Right atrium auricular region (tissue), 2 donors: ENCODE measurements at regions not wholly inside any gene's neighbourhood (a gene's known extent, or its start where the extent isn't known, plus 50 kb on each side); places are given as distances from the start of the nearest gene placed in this dataset.

ENCODE experiments used
- DNase-seq: peaks from one replicate; pipeline ENCODE4 v3.0.0-alpha.2; 2019; ENCODE audit warnings: low spot score
- H3K27ac ChIP-seq, 2 donors: fragments of 200-600 bp; sonication (generic); 1 replicate in 1 of 2; 2 replicates in 1 of 2; pipeline ENCODE4 v1.5.1; 2016 to 2019
- H3K27me3 ChIP-seq, 2 donors: fragments of 200-600 bp; sonication (generic); one replicate each; pipeline versions ENCODE4 v1.5.1 to v1.6.0; 2017 to 2019
- H3K36me3 ChIP-seq: fragments of 200-600 bp; sonication (generic); one replicate; pipeline ENCODE4 v1.5.1; 2016
- H3K4me1 ChIP-seq, 2 donors: fragments of 200-600 bp; sonication (generic); one replicate each; pipeline versions ENCODE4 v1.5.1 to v1.6.0; 2017 to 2019
- H3K4me3 ChIP-seq, 2 donors: fragments of 200-600 bp; sonication (generic); 1 replicate in 1 of 2; 2 replicates in 1 of 2; pipeline ENCODE4 v1.5.1; 2017 to 2019; ENCODE audit warnings: mild to moderate bottlenecking in 1 of 2, moderate library complexity in 1 of 2
- H3K9me3 ChIP-seq, 2 donors: fragments of 200-600 bp; sonication (generic); one replicate each; pipeline ENCODE4 v1.5.1; 2019
- TF ChIP-seq, protein P1 (sequence below), 2 donors: fragments of 200-600 bp; sonication (generic); IDR thresholded peaks; one replicate each; pipeline ENCODE4 v1.5.1; 2019; ENCODE audit warnings: antibody characterized with exemption in 2 of 2

DNA sequence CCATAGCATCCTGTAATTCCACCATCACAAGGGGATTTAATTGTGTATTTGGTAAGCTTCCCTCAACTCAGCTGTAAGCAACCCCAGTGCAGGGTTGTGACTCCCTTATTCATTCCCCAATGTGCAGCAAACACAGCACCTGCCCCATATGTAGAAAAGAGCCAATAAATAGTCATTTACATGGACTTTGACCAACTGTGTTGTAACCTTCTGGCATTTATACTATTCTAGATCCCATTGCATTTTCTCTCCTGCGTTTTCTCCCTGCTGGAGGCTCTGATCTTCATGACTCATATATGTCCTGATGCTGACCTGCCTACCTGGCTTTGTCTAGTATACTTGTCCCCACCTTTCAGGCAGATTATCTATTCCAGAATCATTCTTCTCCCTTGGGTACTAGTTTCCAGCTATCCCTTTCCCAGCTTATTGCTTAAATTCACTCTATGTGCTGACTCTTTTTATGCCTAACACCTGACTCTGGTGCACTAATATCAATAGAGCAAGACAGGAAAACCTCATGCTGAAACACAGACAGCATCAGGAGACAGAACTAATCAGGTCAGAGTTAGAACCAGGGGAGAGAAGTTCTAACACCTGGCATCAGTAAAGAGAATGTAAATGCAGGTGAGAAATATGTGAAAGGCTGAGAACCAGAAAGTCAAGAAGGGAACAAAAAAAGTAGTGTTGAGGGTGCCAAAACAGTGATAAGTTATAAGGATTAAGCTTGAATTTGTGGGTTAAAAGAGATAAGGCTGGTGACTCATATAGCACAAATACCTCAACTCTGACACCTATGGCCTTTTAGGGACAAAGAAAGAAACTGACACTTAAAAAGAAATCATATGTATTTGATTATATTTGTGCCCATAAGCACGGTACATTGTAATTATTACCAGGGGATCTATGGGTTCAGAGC is 402.7 kb downstream of the IPMK start:
- no peaks in the 10 kb centered on the region for H3K27me3 ChIP-seq

GRCh38 chr10:57849691-57850357 is 417.9 kb downstream of the IPMK start:
- no peaks in the 10 kb centered on the region for H3K9me3 ChIP-seq
- DNase-seq = no peak
- H3K36me3 ChIP-seq = no peaks in the 10 kb centered on the region
- no peak overlapping the region for H3K27ac ChIP-seq
- H3K27me3 ChIP-seq = no peaks in the 10 kb centered on the region
- TF ChIP-seq, protein P1, sequence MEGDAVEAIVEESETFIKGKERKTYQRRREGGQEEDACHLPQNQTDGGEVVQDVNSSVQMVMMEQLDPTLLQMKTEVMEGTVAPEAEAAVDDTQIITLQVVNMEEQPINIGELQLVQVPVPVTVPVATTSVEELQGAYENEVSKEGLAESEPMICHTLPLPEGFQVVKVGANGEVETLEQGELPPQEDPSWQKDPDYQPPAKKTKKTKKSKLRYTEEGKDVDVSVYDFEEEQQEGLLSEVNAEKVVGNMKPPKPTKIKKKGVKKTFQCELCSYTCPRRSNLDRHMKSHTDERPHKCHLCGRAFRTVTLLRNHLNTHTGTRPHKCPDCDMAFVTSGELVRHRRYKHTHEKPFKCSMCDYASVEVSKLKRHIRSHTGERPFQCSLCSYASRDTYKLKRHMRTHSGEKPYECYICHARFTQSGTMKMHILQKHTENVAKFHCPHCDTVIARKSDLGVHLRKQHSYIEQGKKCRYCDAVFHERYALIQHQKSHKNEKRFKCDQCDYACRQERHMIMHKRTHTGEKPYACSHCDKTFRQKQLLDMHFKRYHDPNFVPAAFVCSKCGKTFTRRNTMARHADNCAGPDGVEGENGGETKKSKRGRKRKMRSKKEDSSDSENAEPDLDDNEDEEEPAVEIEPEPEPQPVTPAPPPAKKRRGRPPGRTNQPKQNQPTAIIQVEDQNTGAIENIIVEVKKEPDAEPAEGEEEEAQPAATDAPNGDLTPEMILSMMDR (IDR thresholded peaks at IDR 0.05) = peak in 1 of 2 donors; percentile 43
- H3K4me1 ChIP-seq = no peaks in the 10 kb centered on the region
- no peak overlapping the region for H3K4me3 ChIP-seq

More for the DNA sequence above, 402.7 kb downstream of the IPMK start:
- Histone ChIP-seq H3K9me3 (no peaks in the 10 kb centered on the region), H3K4me1 (no peaks in the 10 kb centered on the region), H3K4me3 (no peak overlapping the region), H3K36me3 (no peaks in the 10 kb centered on the region), H3K27ac (no peak overlapping the region)
- TF ChIP-seq, protein P1 (IDR thresholded peaks at IDR 0.05) = no peak
- no peak for DNase-seq

DNA sequence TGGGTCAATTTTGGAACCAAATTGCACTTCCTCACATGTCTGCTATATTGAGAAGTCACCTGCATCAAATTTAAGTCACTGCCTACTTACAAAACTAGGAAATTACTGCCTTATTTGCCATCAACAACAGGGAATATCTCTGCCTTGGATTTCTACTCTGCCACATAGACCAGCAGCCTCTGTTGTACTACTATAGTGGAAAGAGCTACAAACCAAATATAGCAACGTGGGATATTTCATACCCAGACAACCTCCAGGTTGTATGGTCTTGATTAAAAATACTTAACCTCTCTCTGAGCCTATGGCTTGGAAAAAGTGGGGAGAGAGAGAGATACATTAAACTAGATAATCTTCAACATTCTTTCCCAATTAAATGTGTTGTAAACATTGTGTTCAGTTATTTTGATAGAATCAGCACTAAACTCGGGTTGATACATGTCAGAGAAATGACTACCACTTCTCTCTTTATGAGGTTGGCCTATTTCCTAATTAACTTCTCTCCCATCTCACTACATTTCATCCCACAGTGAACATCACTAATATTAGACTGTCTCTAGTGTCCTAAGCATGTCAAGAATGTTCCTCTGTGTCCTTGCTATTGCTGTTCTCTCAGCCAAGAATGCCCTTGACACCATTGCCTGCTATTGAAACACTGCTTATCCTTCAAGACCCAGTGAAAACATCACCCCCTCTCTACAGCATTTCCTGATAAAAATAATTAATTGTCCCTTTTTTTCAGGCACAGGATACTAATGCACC is 421.2 kb downstream of the IPMK start:
- no peaks in the 10 kb centered on the region for H3K4me1 ChIP-seq
- TF ChIP-seq, protein P1 (IDR thresholded peaks at IDR 0.05) = no peak
- H3K27me3 ChIP-seq = no peaks in the 10 kb centered on the region
- DNase-seq = no peak
- H3K36me3 ChIP-seq = no peaks in the 10 kb centered on the region
- H3K27ac ChIP-seq = peak overlapping the region in 1 of 2 donors; percentile 74
- H3K9me3 ChIP-seq = no peaks in the 10 kb centered on the region
- H3K4me3 ChIP-seq = no peak overlapping the region

GRCh38 chr10:57844387-57844998 is 423.2 kb downstream of the IPMK start:
- DNase-seq = no peak
- Histone ChIP-seq H3K36me3 (no peaks in the 10 kb centered on the region), H3K4me1 (no peaks in the 10 kb centered on the region), H3K27me3 (no peaks in the 10 kb centered on the region), H3K9me3 (no peaks in the 10 kb centered on the region), H3K27ac (no peak overlapping the region), H3K4me3 (no peak overlapping the region)
- TF ChIP-seq, protein P1 (IDR thresholded peaks at IDR 0.05) = no peak

DNA sequence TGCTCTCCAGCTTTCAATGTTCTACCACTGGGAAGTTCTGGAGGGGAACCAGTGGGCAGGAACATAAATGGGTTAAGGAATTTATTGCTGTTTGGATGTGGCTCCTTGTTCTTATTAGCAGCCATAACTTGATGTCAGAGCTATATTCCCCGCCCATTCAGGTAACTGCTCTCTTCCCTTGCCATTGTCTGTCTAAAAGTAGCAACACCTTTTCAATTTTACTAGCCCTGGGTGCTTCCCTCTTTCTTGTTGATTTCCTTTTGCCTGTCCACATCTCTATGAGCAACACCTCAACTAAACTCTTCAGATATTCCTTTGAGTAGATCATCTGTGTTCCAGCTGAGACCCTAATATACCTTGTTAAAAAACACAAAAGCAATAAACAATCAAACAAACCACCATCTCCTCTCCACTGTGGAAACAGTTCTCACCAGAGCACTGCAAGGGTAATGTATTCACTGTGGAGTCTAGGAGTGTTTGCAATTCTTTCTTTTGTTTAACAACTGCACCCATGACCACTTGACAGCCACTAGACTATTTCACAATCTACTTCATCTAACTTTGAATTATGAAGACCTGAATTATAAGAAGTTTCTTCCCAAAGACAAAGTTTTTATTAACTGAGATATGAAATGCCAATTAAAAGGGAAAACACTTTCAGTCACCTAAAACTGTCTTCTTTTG is 436.7 kb downstream of the IPMK start:
- no peaks in the 10 kb centered on the region for H3K9me3 ChIP-seq
- H3K4me3 ChIP-seq = no peak overlapping the region
- DNase-seq = no peak
- no peak overlapping the region for H3K27ac ChIP-seq
- H3K4me1 ChIP-seq = no peaks in the 10 kb centered on the region
- H3K27me3 ChIP-seq = no peaks in the 10 kb centered on the region
- no peaks in the 10 kb centered on the region for H3K36me3 ChIP-seq
- TF ChIP-seq, protein P1 (IDR thresholded peaks at IDR 0.05) = no peak
